SU-DHL-6 (cell line): ENCODE measurements at regions not wholly inside any gene's neighbourhood (a gene's known extent, or its start where the extent isn't known, plus 50 kb on each side); places are given as distances from the start of the nearest gene placed in this dataset.

ENCODE experiments used
- CTCF ChIP-seq: fragments of 200-600 bp; sonication (generic); IDR thresholded peaks from one replicate; pipeline ENCODE4 v1.5.1; 2017; ENCODE audit warnings: antibody characterized with exemption, mild to moderate bottlenecking, low read length, moderate library complexity; ENCODE audit not compliant: insufficient read depth, poor library complexity, severe bottlenecking
- EZH2phosphoT487 ChIP-seq: fragments of 200-600 bp; sonication (generic), shearing (Covaris generic); conservative IDR thresholded peaks from 2 replicates; pipeline ENCODE4 v1.6.1; 2018; ENCODE audit warnings: mild to moderate bottlenecking, antibody characterized with exemption, low read length, moderate library complexity, mixed read lengths

GRCh38 chr19:30160426-30160825 is 211.8 kb upstream of the ZNF536 start:
- no peak for TF ChIP-seq CTCF
- no peak for TF ChIP-seq EZH2phosphoT487
